ELF-1 (cell line): ENCODE measurements at regions not wholly inside any gene's neighbourhood (a gene's known extent, or its start where the extent isn't known, plus 50 kb on each side); places are given as distances from the start of the nearest gene placed in this dataset.
"Not testable (repeated sequence)": the region's sequence is repeated elsewhere in the genome, so short reads cannot be mapped to it uniquely, and the experiment has no call there.

Experiments
- DNase-seq: peaks from one replicate; pipeline ENCODE4 v3.0.0-alpha.2; 2016; ENCODE audit warnings: low read depth, low spot score

GRCh38 chr18:73684647-73685046, 463.0 kb downstream of the FBXO15 start:
- no peak for DNase-seq

DNA sequence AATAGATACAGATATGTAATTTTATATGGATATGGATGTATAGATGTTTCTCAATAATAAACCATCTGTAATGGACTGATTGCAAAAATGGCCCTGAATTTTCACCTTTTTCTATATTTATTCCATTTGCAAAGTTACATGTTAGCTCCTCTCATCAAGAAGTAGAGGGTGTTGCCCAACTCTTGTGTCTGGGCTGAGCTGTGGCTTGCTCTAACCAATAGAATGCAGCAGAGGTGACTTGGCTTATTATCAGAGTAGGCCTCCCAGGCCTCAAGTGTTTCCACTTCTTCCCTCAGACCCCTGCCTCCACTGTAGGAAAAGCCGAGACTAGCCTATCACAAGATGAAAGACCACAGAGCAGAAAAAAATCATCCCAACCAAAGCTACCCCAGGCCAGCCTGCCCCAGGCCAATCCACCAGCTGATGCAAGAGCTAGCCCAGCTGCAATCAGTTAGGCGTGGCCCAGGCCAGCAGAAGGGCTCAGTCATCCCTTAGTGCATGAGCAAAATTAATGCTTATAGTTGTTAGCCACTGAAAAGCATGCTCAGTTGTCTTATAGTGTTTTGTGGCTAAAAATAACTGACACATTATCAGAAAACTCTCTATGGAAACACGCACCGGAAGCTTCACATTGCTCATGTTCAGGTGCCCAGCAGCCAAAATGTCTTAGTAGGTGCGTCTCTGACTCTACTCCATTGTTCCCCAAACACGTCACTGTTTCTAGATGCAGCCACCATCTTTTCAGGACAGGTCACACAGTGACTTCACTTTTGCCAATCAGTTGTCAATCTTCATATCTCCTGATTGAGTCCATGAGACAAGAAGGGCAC, 464.0 kb downstream of the FBXO15 start:
- no peak for DNase-seq

GRCh38 chr18:73681912-73682311, 465.7 kb downstream of the FBXO15 start:
- DNase-seq = no peak

DNA sequence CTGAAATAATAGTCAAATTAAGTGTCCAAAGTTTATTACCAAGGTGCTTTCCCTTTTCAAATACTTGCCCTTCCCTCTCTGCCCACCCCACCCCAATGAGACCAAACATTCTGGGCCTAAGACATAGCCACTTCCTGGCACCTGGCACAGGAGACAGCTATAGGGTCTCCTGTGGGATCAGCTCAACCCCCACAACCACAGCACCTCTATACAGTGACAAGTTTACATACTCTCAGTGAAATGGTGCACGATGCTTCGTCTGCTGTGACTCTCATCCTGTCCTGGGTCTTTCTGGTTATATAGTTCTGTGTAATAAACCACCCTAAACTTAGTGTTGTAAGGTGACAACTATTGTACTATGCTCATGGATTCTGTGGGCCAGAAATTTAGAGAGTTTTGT, 466.2 kb downstream of the FBXO15 start:
- no peak for DNase-seq

DNA sequence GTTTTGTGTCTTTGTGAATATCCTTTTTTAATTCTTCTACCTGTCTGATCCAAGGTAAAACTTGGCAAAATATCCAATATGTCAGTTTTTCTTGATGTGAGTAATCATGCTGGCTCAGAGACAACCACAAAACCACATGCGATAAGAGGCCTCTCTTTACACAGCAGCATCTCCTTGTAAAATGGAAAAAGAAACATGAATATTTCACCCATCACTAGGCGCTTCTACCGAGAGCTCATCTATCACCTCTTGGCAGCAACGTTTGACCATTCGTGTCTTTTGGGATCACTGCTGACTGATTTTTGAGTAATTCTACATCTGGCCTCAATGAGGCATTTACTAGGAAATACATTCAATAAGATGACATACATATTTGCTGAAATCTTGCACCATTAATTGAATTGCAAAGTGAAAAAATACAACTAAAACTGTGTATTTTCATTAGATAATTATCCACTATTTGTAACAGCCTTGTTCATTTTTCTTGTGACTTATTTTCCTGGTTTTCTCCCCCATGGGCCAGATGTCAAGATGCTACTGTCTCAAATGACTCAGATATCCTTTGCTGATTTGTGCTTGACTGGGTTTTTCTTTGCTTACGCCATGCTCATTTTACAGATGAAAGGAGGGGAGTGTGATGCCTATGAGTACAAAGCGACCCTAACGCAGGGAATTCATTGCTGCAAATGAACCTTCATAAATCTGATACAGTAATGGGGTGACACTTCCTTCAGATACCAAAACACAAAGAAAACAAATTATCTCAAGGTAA, 467.5 kb downstream of the FBXO15 start:
- DNase-seq = no peak

GRCh38 chr18:73677450-73677849, 470.2 kb downstream of the FBXO15 start:
- no peak for DNase-seq

DNA sequence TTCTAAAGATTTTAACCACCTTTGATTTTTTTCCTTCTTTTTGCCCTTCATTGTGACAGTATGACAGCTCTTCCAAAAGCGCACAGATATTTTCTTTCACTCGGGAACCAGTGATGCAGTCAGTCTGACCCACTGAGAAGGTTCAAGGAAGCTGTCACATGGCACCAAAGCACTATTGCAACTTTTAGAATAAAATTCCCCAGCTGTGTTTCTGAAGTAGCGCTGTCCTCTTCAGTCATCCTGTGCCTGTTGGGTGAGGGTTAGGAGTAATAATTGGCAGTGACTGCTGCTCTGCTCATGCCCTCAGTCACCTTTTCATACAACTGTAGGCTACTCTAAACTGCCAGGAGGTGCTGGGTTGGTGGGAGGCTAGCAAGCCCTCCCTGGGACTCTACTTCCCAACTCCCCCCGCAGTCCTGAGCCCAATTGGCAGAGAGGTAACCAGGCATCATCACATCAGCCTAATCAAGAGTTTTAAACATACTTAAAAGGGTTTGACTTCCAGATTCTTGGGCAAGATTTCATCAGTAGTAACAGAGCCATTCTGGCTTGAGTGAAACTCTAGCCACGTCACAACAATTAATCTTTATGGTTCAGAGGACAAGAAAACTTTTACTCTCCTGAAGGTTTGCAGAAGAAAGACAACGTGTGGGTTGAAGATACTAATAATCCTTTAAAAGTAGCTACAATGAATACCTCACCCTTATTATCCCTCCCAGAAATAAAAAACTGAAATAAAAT, 473.3 kb downstream of the FBXO15 start:
- DNase-seq = no peak

GRCh38 chr18:73671480-73671879, 476.2 kb downstream of the FBXO15 start:
- not testable (repeated sequence) for DNase-seq

GRCh38 chr18:73670524-73670923, 477.1 kb downstream of the FBXO15 start:
- no peak for DNase-seq

GRCh38 chr18:73670039-73670438, 477.6 kb downstream of the FBXO15 start:
- DNase-seq = no peak

GRCh38 chr18:73669297-73669696, 478.3 kb downstream of the FBXO15 start:
- no peak for DNase-seq

GRCh38 chr18:73668051-73668450, 479.6 kb downstream of the FBXO15 start:
- no peak for DNase-seq

DNA sequence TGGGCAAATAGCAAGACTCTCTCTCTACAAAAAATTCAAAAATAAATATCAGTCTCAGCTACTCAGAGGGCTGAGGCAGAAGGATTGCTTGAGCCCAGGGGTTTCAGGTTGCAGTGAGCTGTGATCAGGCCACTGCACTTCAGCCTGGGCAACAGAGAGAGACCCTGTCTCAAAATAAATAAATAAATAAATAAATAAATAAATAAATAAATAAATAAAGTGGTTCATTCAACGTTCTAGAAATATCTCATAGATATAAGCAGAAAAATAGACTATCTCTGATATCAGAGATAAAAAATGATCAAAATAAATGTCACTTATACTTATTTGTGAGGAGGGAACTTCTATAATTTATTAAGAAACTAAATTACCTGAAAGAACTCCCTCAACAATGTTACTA, 480.9 kb downstream of the FBXO15 start:
- DNase-seq = no peak

- DNase-seq = no peak
Observed at GRCh38 chr18:73664896-73665295, 482.7 kb downstream of the FBXO15 start.

- no peak for DNase-seq
Observed at GRCh38 chr18:73663581-73663980, 484.1 kb downstream of the FBXO15 start.

DNA sequence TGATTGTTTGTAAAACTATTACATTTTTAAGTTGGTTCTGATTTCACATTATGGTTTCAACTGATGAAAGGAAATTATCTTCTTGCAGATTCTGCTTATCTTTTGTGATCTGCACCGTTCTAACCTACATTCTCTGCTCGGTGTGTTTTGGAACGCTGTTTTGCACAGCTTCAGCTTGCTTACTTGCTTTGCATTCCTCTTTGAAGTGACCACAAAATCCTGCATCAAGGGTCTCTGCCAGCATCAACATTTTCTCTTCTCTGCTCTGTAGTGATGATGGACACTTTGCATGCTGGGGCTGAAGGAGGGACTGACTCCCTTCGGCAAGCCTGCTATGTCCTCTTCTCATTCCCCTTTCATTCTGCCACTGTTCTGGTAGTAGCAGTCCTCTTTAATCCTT, 485.2 kb downstream of the FBXO15 start:
- no peak for DNase-seq

DNA sequence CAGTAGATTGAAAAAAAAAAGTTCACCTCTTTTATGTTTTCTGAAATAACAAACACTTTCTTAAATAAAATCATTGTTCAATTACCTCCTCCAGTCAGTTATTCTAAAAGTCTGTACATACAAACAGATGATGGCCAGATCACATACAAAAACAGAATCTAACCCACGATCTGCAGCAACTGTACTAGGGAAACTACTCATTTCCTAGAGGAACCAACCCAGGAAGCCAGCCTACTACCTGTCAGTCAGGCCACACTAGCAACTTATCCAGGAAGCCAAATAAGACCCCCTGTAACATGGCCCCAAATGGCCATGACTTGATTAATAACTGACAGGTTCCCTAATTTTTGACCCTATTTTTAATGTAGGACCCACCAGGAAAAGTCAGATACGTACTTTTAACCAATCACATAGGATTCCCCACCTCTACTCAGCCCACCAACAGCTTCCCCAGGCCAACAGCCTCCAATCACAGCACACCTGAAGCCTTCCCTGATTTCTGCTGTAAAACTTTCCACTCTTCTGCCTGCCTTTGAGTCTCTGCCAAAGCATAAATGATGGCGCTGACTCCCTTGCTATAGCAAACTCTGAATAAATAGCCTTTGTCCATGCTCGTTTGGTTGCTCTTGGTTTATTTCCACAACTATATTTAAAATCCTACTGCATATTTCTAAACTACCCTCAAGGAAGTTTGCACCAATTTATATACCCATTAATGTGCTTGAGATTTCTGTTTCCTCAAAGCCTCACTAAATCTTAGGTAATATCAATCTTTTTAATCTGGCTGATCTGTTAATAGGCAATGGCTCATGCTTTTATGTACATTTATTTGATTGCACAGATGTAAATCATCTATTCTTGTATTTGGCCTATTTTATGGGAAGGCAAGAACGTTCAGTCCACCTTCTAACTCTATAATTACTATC, 486.4 kb downstream of the FBXO15 start:
- no peak for DNase-seq

DNA sequence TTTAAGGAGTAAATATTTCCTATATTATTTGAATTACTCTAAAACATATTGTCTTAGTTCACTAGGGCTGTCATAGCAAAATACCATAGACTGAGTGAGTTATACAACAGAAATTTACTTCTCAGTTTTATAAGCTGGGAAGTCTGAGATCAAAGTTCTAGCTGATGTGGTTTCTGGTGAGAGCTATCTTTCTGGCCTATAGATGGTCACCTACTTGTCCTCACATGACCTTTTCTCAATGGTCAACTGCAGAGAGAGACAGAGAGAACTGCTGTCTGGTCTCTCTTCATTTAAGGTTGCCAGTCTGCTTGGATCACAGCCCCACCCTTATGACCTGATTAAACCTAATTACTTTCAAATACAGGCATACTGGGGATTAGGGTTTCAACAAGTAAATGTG, 490.9 kb downstream of the FBXO15 start:
- no peak for DNase-seq

- no peak for DNase-seq
Observed at GRCh38 chr18:73653827-73654226, 493.8 kb downstream of the FBXO15 start.

DNA sequence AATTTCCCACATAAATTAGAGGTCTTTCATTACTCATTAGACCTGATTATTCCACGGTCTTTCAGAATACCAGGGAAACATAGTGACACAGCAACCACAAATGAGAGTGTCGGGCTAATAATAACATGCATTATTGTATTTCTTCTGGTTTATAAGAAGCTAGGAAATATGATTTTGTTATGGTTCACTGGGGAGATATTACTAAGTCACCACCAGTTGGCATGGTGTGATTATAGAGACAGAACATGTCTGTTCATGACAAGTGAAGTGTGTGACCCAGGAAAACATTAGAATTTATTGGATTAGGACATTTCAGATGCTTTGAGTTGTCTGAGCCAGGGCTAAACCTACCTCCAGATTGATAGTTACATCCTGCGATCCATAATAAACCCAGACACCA, 494.4 kb downstream of the FBXO15 start:
- no peak for DNase-seq

DNA sequence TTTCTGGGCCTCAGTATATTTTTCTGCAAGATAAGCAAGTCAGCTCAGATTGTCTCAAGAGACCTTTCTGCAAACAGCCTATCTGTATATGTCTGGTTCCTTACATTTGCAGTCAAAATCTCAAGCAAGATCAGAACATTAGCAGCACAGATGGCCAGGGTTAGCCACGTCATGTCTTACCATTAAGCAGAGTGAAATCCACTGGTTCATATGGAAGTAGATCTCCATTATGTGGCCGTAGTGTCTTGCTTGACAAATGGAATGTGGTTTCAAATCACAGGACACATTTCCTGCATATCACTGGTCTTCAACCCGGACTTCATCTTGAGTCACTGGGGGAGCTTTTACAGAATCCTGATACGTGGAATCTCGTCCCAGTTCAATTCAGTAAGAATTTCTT, 500.2 kb downstream of the FBXO15 start:
- no peak for DNase-seq
